Ascending aorta (tissue), 2 donors: ENCODE measurements at regions not wholly inside any gene's neighbourhood (a gene's known extent, or its start where the extent isn't known, plus 50 kb on each side); places are given as distances from the start of the nearest gene placed in this dataset.
"Not testable (repeated sequence)": the region's sequence is repeated elsewhere in the genome, so short reads cannot be mapped to it uniquely, and the experiment has no call there.

Experiments used
- DNase-seq, 2 donors: peaks; one replicate each; pipeline ENCODE4 v3.0.0-alpha.2; 2019; ENCODE audit warnings: low spot score in 2 of 2
- H3K27ac ChIP-seq, 2 donors: fragments of 200-600 bp; sonication (generic); one replicate each; pipeline ENCODE4 v1.5.1; 2016 to 2017; ENCODE audit warnings: mild to moderate bottlenecking in 1 of 2
- H3K27me3 ChIP-seq: fragments of 200-600 bp; sonication (generic); one replicate; pipeline ENCODE4 v1.5.1; 2017
- H3K36me3 ChIP-seq, 2 donors: fragments of 200-600 bp; sonication (generic); one replicate each; pipeline ENCODE4 v1.5.1; 2016
- H3K4me1 ChIP-seq, 2 donors: fragments of 200-600 bp; sonication (generic); one replicate each; pipeline ENCODE4 v1.5.1; 2016 to 2017; ENCODE audit warnings: mild to moderate bottlenecking in 1 of 2
- H3K4me3 ChIP-seq, 2 donors: fragments of 200-600 bp; sonication (generic); one replicate each; pipeline ENCODE4 v1.5.1; 2016 to 2017; ENCODE audit warnings: mild to moderate bottlenecking in 1 of 2
- H3K9me3 ChIP-seq, 2 donors: fragments of 200-600 bp; sonication (generic); one replicate each; pipeline ENCODE4 v1.5.1; 2016
- CTCF ChIP-seq, 3 experiments: fragments of 200-600 bp in 2 of 3; fragments of 450-650 bp in 1 of 3; sonication (generic) in 2 of 3; IDR thresholded peaks; one replicate each; pipeline ENCODE4 v1.5.1; 2016 to 2019; ENCODE audit warnings: antibody characterized with exemption in 3 of 3, mild to moderate bottlenecking in 1 of 3, moderate library complexity in 1 of 3
- intact Hi-C: fragments of 100-400 bp; cut with DNase I; formaldehyde crosslinking; loops from one replicate; pipeline ENCODE4 v1.15.1; 2023

- no peaks in the 10 kb centered on the region for H3K27me3 ChIP-seq
- no peak for DNase-seq
- TF ChIP-seq CTCF (IDR thresholded peaks at IDR 0.05) = no peak
- H3K27ac ChIP-seq = no peak overlapping the region
- peak overlapping the region; percentile 15 to 47 for H3K4me3 ChIP-seq
- H3K9me3 ChIP-seq = no peaks in the 10 kb centered on the region
- peaks cover 0 to 3% of the 10 kb centered on the region in 2 donors for H3K4me1 ChIP-seq
- no peaks in the 10 kb centered on the region for H3K36me3 ChIP-seq
- intact Hi-C loops = loop anchor here (5.0 kb wide), 1 partner anchor 243 kb away; the partner anchor contains the start of gene BMP4
Measured at GRCh38 chr14:53714495-53715192, 242.0 kb downstream of the BMP4 start.

- H3K4me1 ChIP-seq, H3K27ac ChIP-seq, H3K9me3 ChIP-seq, H3K4me3 ChIP-seq, intact Hi-C loops, H3K27me3 ChIP-seq, H3K36me3 ChIP-seq, DNase-seq: not testable (repeated sequence)
Measured at GRCh38 chr14:53712901-53713300, 243.7 kb downstream of the BMP4 start.

GRCh38 chr14:53711205-53711604, 245.4 kb downstream of the BMP4 start:
- DNase-seq = no peak
- peaks cover 0 to 3% of the 10 kb centered on the region in 2 donors for H3K4me1 ChIP-seq
- intact Hi-C loops = no loop called here
- H3K27me3 ChIP-seq = no peaks in the 10 kb centered on the region
- H3K27ac ChIP-seq = no peak overlapping the region
- H3K36me3 ChIP-seq = no peaks in the 10 kb centered on the region
- no peak overlapping the region for H3K4me3 ChIP-seq
- H3K9me3 ChIP-seq = no peaks in the 10 kb centered on the region
- no peak for TF ChIP-seq CTCF (IDR thresholded peaks at IDR 0.05)

DNA sequence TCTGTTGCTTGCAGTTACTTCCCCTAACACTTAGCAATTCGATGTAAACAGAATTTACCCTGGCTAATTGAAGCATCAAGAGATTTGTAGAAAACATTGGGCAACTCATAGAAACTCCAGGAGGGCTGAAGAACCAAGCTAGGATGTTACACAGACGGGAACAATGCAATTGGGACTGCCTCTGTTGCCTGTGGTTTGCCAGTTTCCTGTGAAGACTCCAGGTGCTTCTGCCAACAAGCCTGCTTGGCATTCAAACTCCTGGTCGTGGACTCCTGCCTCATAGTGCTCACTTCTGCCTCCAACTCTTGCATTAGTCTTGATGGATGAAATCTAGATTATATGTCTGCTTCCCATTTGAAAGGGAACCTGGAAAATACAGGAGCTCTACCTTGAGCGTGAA, 246.0 kb downstream of the BMP4 start:
- H3K4me1 ChIP-seq = peaks cover 0 to 3% of the 10 kb centered on the region in 2 donors
- no peak overlapping the region for H3K4me3 ChIP-seq
- H3K36me3 ChIP-seq = no peaks in the 10 kb centered on the region
- no peak for DNase-seq
- H3K9me3 ChIP-seq = no peaks in the 10 kb centered on the region
- intact Hi-C loops = no loop called here
- TF ChIP-seq CTCF (IDR thresholded peaks at IDR 0.05) = no peak
- H3K27ac ChIP-seq = no peak overlapping the region
- no peaks in the 10 kb centered on the region for H3K27me3 ChIP-seq

DNA sequence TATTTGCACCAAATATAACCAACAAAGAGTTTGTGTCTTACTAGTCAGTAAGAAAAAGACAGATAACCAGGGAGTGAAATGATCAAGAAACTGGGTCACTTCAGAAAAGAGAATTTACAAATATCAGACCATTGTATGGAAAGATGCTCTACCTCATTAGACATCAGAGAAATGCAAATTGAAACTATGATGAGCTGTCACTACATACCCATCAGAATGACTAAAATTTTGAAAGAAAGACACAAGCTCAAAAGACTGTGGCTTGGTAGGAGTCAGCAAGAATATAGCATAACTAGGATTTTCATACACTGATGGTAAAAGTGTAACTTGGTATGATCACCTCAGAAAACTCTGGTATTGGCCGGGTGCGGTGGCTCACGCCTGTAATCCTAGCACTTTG, 247.2 kb downstream of the BMP4 start:
- DNase-seq = no peak
- H3K4me3 ChIP-seq = no peak overlapping the region
- intact Hi-C loops = loop anchor here (5.0 kb wide), 1 partner anchor 348 kb away; no protein-coding TSS in a partner anchor
- H3K9me3 ChIP-seq = no peaks in the 10 kb centered on the region
- peaks cover 0 to under 1% of the 10 kb centered on the region in 2 donors for H3K4me1 ChIP-seq
- H3K27ac ChIP-seq = no peak overlapping the region
- no peak for TF ChIP-seq CTCF (IDR thresholded peaks at IDR 0.05)
- no peaks in the 10 kb centered on the region for H3K36me3 ChIP-seq
- no peaks in the 10 kb centered on the region for H3K27me3 ChIP-seq

GRCh38 chr14:53703457-53703856, 253.2 kb downstream of the BMP4 start:
- Histone ChIP-seq H3K27me3 (no peaks in the 10 kb centered on the region), H3K9me3 (no peaks in the 10 kb centered on the region), H3K4me1 (no peaks in the 10 kb centered on the region), H3K36me3 (no peaks in the 10 kb centered on the region), H3K27ac (no peak overlapping the region), H3K4me3 (no peak overlapping the region)
- intact Hi-C loops = no loop called here
- TF ChIP-seq CTCF (IDR thresholded peaks at IDR 0.05) = no peak
- no peak for DNase-seq
